Endothelial cell of umbilical vein (primary cell): ENCODE measurements at regions not wholly inside any gene's neighbourhood (a gene's known extent, or its start where the extent isn't known, plus 50 kb on each side); places are given as distances from the start of the nearest gene placed in this dataset.

Experiments
- BruUV-seq: library from RNA; stranded (reverse); fragments of 400-500 nt; replicated peaks from 2 replicates; lab custom pipeline; 2021; lab: Mats Ljungman, UMichigan
- CTCF ChIA-PET: fragments of 300-600, 350-600 bp; sonication (Branson Sonifier 250); formaldehyde crosslinking; loops from one replicate; lab custom pipeline; 2021; ENCODE audit warnings: antibody characterized with exemption, inconsistent platforms; lab: Charles Lee
- POLR2A ChIA-PET: fragments of 300-600, 350-600 bp; sonication (Branson Sonifier 250); formaldehyde crosslinking; loops from one replicate; lab custom pipeline; 2021; ENCODE audit warnings: antibody characterized with exemption, inconsistent platforms; lab: Charles Lee
- DNase-seq: peaks from one replicate; pipeline ENCODE4 v3.0.0-alpha.2; 2011; ENCODE audit warnings: low read depth, low spot score
- FAIRE-seq: peaks from 2 replicates; lab custom pipeline; 2011; peaks lifted over from hg19 to GRCh38; lab: Jason Lieb, UNC
- H2AFZ ChIP-seq: 2 replicates; pipeline ENCODE4 v1.6.0; 2012; ENCODE audit warnings: low read depth, low read length, control low read depth, inconsistent platforms
- H3K27ac ChIP-seq: 2 replicates; pipeline ENCODE4 v1.5.1; 2011; ENCODE audit warnings: low read depth, mild to moderate bottlenecking, control low read depth, low read length, moderate library complexity; ENCODE audit not compliant: insufficient read depth
- H3K27me3 ChIP-seq, 2 experiments: 2 replicates each; pipeline versions ENCODE4 v1.6.0 to v1.6.1; 2011; ENCODE audit warnings: low read length in 2 of 2, mixed read lengths in 1 of 2; ENCODE audit not compliant: control insufficient read depth in 2 of 2, insufficient read depth in 2 of 2
- H3K36me3 ChIP-seq, 2 experiments: 2 replicates in 1 of 2; 3 replicates in 1 of 2; pipeline ENCODE4 v1.5.1; 2011; ENCODE audit warnings: low read length in 2 of 2, mild to moderate bottlenecking in 1 of 2, moderate library complexity in 1 of 2; ENCODE audit not compliant: control insufficient read depth in 2 of 2, insufficient read depth in 2 of 2; ENCODE audit errors: extremely low read depth in 1 of 2
- H3K4me1 ChIP-seq: 3 replicates; pipeline ENCODE4 v1.5.1; 2011; ENCODE audit warnings: mild to moderate bottlenecking, low read length; ENCODE audit not compliant: control insufficient read depth, insufficient read depth; ENCODE audit errors: extremely low read depth
- H3K4me2 ChIP-seq: 2 replicates; pipeline ENCODE4 v1.6.1; 2011; ENCODE audit warnings: low read length, control low read depth, mixed read lengths; ENCODE audit not compliant: insufficient read depth
- H3K4me3 ChIP-seq, 3 experiments: fragments of 200-600 bp in 1 of 3; sonication (generic), shearing (Covaris generic) in 1 of 3; replicated peaks in 1 of 3; 2 replicates each; pipeline ENCODE4 v1.5.1; 2011 to 2016; ENCODE audit warnings: control low read depth in 3 of 3, low read length in 3 of 3, mild to moderate bottlenecking in 2 of 3, inconsistent platforms in 1 of 3, low read depth in 1 of 3, moderate library complexity in 1 of 3; ENCODE audit not compliant: insufficient read depth in 1 of 3
- H3K79me2 ChIP-seq: 2 replicates; pipeline ENCODE4 v1.6.0; 2012; ENCODE audit warnings: low read length, inconsistent platforms; ENCODE audit not compliant: control insufficient read depth, insufficient read depth
- H3K9ac ChIP-seq: replicated peaks from 2 replicates; pipeline ENCODE3; 2011; ENCODE audit warnings: low read length, control low read depth; ENCODE audit not compliant: insufficient read depth; ENCODE audit errors: extremely low read depth
- H3K9me1 ChIP-seq: replicated peaks from 3 replicates; pipeline ENCODE4 v1.6.0; 2011; ENCODE audit warnings: mild to moderate bottlenecking, low read length; ENCODE audit not compliant: control insufficient read depth, insufficient read depth; ENCODE audit errors: extremely low read depth
- H3K9me3 ChIP-seq: replicated peaks from 2 replicates; pipeline ENCODE4 v1.5.1; 2012; ENCODE audit warnings: low read length, inconsistent platforms; ENCODE audit not compliant: control insufficient read depth, insufficient read depth
- H4K20me1 ChIP-seq: replicated peaks from 2 replicates; pipeline ENCODE3; 2011; ENCODE audit warnings: mild to moderate bottlenecking, low read length; ENCODE audit not compliant: control insufficient read depth, insufficient read depth; ENCODE audit errors: extremely low read depth
- CTCF ChIP-seq, 2 donors: IDR thresholded peaks; 1 replicate in 1 of 2; 2 replicates in 1 of 2; pipeline ENCODE4 v1.5.1; 2011; ENCODE audit warnings: low read length in 2 of 2, mild to moderate bottlenecking in 2 of 2, moderate library complexity in 2 of 2, control low read depth in 1 of 2, inconsistent platforms in 1 of 2, low read depth in 1 of 2; ENCODE audit not compliant: insufficient read depth in 1 of 2; ENCODE audit errors: extremely low read depth in 1 of 2
- FOS ChIP-seq: IDR thresholded peaks from 2 replicates; pipeline ENCODE4 v1.6.1; 2011; ENCODE audit warnings: mild to moderate bottlenecking, low read length, moderate library complexity, borderline replicate concordance; ENCODE audit not compliant: insufficient read depth
- GATA2 ChIP-seq: IDR thresholded peaks from 2 replicates; pipeline ENCODE4 v1.7.0; 2011; ENCODE audit warnings: low read depth, mild to moderate bottlenecking, moderate library complexity, mixed read lengths, low read length; ENCODE audit not compliant: insufficient read length, insufficient read depth
- POLR2AphosphoS5 ChIP-seq: IDR thresholded peaks from 2 replicates; pipeline ENCODE4 v1.6.1; 2012; ENCODE audit warnings: low read depth, mild to moderate bottlenecking, control low read depth, low read length, moderate library complexity; ENCODE audit not compliant: insufficient read depth
- dilution Hi-C: fragments of 300-500 bp; cut with MboI; formaldehyde crosslinking; loops from one replicate; pipeline ENCODE4 v1.15.0; 2019; ENCODE audit warnings: low sequenced_read_pairs; ENCODE audit not compliant: extremely low pct_ligation_motif_present
- intact Hi-C: fragments of 100-400 bp; cut with micrococcal nuclease; formaldehyde crosslinking; loops from one replicate; pipeline ENCODE4 v1.10.0; 2022

GRCh38 chr1:234732671-234733390 is 122.9 kb upstream of the IRF2BP2 start:
- no peak overlapping the region for H3K27ac ChIP-seq
- intact Hi-C loops = no loop called here

More at GRCh38 chr1:234732671-234733390, 122.9 kb upstream of the IRF2BP2 start:
- ChIA-PET CTCF (interaction anchor here (0.9 to 1.4 kb wide), 2 partner anchors 9 to 10 kb away, joined by 3 read pairs; no protein-coding TSS in a partner anchor), POLR2A (interaction anchor here (0.6 kb wide), 1 partner anchor 11 kb away, joined by 4 read pairs; no protein-coding TSS in a partner anchor)
- H3K9ac ChIP-seq = no peak overlapping the region
- DNase-seq = no peak
- peaks cover 12% of the 10 kb centered on the region for H3K4me1 ChIP-seq
- no peaks in the 10 kb centered on the region for H3K79me2 ChIP-seq
- no peak overlapping the region for H2AFZ ChIP-seq
- dilution Hi-C loops = loop anchor here (25.0 kb wide), 1 partner anchor 104 kb away; no protein-coding TSS in a partner anchor
- FAIRE-seq = no peak
- BruUV-seq = no TSS peak
- H3K4me3 ChIP-seq = no peak overlapping the region
- TF ChIP-seq CTCF (IDR thresholded peaks at IDR 0.05; ENCODE audit: extremely low read depth in 1 of 2, insufficient read depth in 1 of 2, low read depth in 1 of 2, low read length in 2 of 2) (no peak), POLR2AphosphoS5 (no peak), GATA2 (no peak), FOS (no peak)
- no peak overlapping the region for H3K4me2 ChIP-seq
- no peaks in the 10 kb centered on the region for H3K27me3 ChIP-seq
- H4K20me1 ChIP-seq = no peaks in the 10 kb centered on the region
- no peaks in the 10 kb centered on the region for H3K9me3 ChIP-seq
- no peaks in the 10 kb centered on the region for H3K36me3 ChIP-seq
- H3K9me1 ChIP-seq = no peaks in the 10 kb centered on the region
